Frontal cortex (tissue), 3 donors: ENCODE measurements at regions not wholly inside any gene's neighbourhood (a gene's known extent, or its start where the extent isn't known, plus 50 kb on each side); places are given as distances from the start of the nearest gene placed in this dataset.

ENCODE experiments used
- DNase-seq, 2 donors: peaks; one replicate each; pipeline ENCODE4 v3.0.0; 2012; ENCODE audit warnings: low spot score in 2 of 2
- FAIRE-seq: peaks from 2 replicates; lab custom pipeline; 2012; peaks lifted over from hg19 to GRCh38; lab: Jason Lieb, UNC
- donor health status: control.
- donor health status: control.
- donor health status: control.

DNA sequence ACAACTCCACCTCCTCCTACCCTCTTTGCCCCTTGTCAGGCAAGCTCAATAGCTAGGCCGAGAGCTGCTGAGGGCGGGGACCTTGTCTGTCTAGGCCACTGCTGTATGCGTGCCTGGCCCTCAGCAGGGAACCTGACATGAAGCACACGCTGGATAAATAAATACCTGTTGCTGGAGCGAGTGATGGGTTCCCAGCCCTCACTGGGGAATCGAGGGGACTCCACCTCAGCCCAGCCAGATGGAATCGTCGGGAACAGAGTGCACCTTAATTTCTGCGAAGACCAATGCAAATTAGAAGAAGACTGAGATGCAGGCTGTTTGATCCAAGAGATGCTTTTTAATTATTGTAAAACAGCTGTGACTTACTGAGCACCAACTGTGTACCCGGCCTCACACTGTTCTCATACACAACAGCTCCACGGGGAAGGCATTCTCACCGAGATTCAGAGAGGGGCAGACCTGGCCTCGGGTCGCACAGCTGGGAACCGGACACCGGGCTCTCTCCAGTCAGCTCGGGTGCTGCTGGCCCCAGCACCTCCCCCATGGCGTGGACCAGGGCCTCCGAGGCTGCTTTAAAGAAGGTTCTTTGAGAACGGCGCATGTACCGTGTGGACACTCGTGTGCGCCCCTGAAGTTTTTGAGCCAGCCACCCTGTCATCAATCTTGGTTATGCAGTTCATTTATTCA, 109.7 kb upstream of the IER5L start:
- no peak for FAIRE-seq
- DNase-seq = no peak

- FAIRE-seq (no peak), DNase-seq (no peak)
Measured at GRCh38 chr9:129285979-129286772, 108.1 kb upstream of the IER5L start.

DNA sequence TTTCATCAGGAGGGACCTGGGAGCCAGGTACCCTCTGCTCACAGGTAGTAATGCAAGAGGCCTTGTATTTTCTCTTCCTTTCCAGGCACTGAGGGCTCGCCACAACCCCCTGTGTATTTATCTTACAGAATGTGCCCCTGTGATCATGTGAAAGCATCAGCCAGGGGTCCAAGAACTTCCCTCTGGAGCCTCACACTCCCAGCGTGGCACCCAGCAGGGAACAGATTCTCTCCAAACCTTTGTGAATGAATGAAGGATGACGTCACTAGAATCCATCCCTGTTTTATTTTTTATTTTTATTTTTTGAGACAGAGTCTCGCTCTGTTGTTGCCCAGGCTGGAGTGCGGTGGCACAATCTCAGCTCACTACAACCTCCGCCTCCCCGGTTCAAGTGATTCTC, 107.3 kb upstream of the IER5L start:
- no peak for DNase-seq
- no peak for FAIRE-seq

DNA sequence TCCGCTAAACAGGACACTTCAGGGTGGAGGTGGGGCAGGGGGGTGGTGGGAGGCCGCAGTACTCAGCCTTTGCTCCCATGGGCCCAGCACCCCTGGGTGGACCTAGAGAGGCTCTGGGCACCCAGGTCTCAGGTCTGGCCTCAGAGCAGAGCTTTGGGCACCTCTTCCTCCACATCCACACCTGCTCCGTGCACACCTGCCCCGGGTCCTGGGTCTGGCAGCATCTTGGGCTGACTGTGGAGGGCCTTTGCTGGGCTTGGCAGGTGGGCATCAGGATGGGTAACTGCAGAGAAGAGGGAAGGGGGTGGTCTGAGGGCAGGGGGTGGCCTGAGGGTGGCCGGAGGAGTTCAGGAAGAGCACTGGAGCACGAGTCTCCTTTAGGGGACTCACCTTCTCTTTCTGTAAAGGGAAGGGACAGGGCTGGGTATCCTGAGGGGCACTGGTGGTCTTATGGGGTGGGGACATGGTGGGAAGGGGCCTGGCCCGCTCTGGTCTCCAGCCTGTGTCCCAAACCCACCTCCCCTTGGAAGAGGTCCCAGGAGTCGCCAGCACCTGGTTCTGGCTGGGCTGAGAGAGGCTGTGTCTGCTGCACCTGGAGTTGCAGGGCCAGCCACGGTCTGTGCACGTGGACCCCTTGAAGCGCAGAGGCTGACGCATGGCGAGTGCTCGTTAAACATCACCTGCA, 106.7 kb upstream of the IER5L start:
- FAIRE-seq = no peak
- DNase-seq = no peak

GRCh38 chr9:129283705-129284606, 105.9 kb upstream of the IER5L start:
- DNase-seq (no peak), FAIRE-seq (no peak)

DNA sequence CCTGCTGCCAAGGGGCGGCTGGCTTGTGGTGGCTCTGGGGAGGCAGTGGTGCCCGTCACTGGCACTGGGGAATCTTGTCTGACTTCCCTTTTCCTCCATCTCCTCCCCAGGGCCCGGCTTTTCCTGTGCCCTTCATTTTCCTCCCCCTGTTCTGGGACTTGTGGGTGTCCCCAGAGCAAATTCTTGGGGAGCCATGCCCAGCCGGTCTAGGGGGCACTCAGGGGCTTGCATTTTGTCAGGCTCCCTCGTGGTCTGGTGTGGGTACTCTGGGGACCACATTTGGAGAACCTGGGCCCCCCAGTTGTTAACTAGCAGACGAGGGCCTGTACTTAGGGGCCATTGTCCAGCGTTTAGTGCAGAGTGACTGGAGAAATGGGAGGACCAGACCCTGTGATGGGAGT, 105.2 kb upstream of the IER5L start:
- no peak for FAIRE-seq
- no peak for DNase-seq

- DNase-seq = no peak
- no peak for FAIRE-seq
Measured at GRCh38 chr9:129282731-129283211, 104.7 kb upstream of the IER5L start.

- FAIRE-seq = no peak
- DNase-seq = no peak
Measured at GRCh38 chr9:129282272-129282671, 104.2 kb upstream of the IER5L start.

GRCh38 chr9:129281506-129282145, 103.6 kb upstream of the IER5L start:
- FAIRE-seq (no peak), DNase-seq (no peak)

DNA sequence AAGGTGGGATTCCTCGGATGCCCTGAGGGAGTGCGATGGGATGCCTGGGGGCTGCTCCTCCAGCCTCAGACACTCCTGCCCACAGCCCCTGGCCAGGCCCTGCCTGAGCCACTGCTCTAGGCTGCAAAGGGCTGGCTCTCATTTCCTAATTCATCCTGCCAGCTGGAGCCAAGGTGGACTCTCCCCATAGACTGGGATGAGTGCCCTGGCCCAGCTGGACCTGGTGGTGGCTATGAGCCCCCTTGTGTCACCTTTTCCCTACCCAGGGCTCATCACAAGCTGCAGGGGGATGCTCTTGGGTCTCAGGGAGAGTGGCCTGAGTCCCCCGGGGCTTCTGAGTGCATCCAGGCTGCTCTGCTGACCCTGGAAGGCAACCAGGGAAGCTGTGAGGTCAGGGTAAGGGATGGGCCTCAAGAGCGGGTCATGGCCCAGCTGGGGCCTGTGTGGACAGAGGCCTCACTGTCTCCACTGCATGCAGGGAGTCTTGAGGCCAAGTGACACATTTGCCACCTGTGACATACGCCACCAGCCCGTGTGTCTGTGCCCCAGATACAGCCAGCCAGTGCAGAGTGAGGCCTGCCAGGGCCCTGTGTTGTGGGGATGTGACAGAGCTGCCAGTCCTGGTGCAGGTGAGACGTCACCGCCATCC, 102.7 kb upstream of the IER5L start:
- no peak for FAIRE-seq
- peak in 1 of 2 donors; percentile 47 for DNase-seq

DNA sequence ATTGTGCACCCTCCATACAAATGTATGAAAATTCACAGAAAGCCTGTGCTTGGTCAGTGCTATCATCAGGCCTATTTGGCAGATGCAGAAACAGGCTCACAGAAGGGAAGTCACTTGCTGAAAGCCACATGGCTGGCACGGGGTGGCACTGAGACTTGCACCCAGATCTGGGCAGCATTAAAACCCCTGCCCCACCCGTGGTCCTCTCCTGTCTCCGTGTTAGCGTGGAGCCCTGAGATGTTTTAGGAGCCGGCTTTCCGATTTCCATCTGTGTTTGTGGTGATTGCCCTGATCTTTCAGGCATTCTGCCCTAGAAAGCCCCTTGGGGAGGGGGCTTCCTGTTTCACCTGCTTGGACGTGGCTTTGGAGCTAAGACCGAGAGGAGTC, 102.2 kb upstream of the IER5L start:
- FAIRE-seq = no peak
- peak in 1 of 2 donors; percentile 7 for DNase-seq

GRCh38 chr9:129278391-129279237, 100.6 kb upstream of the IER5L start:
- no peak for FAIRE-seq
- DNase-seq = peak in 1 of 2 donors; percentile 6

- DNase-seq (no peak), FAIRE-seq (no peak)
Measured at GRCh38 chr9:129276486-129277230, 98.6 kb upstream of the IER5L start.

DNA sequence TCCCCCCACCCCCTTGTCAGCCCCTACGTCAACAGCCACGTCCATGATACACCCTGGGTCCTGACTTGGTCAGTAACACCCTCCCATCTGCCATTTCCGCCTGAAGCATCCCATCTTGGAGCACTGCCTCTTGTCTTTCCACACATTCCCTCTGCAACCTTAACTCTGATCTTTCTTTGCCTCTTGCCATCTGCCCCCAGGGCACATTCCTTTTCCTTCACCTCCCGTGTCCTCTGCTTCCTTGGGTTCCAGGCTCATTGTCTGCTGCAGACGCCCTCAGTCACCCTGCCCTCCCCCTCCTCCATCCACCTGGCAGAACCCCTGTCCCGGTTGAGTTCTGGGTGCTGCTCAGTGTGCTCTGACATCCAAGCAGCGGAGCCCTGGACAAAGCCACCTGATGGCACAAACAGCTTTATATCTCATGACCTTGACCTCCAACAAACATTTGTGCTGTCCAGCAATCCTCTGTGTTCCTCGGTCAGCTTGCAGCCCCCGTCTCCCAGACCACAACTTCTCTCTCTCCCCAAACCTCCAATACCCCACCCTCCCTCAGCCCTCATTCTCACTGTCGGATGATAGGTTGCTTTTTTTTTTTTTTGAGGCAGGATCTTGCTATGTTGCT, 97.7 kb upstream of the IER5L start:
- no peak for DNase-seq
- FAIRE-seq = no peak

DNA sequence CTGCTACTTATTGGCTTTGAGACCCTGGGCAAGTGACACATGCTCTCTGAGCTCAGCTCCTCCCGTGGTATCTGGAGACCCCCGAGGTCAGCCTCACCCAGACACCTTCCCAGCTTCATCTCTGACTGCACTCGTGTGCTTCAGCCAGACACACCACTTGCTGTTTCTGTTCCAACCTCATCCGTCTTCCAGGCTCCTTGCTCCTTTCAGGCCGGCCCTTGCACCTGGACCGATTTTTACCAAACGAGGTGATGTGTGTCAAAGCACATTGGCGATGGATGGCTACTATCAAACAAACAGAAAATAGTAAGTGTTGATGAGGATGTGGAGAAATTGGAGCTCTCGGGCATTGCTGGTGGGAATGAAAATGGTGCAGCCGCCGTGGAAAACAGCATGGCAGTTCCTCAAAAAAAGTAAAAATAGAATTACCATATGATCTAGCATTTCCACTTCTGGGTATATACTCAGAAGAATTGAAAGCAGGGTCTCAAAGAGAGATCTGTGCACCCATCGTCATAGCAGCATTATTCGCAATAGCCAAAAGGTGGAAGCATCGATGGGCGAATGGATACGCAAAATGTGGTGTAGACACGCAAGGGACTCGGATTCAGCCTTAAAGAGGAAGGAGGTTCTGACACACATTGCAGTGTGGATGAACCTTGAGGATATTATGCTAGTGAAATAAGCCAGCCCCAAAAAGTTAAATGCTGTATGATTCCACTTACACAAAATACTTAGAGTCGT, 96.1 kb upstream of the IER5L start:
- no peak for DNase-seq
- FAIRE-seq = no peak
